Osteocyte (in vitro differentiated cells): ENCODE measurements at regions not wholly inside any gene's neighbourhood (a gene's known extent, or its start where the extent isn't known, plus 50 kb on each side); places are given as distances from the start of the nearest gene placed in this dataset.

Experiments
- DNase-seq: peaks from one replicate; pipeline ENCODE4 v3.0.0; 2021; ENCODE audit warnings: mixed read lengths; ENCODE audit not compliant: unreplicated experiment; ENCODE audit errors: extremely low spot score
- H3K27ac Mint-ChIP-seq: one replicate; pipeline ENCODE4 v1.8.0; 2021; ENCODE audit warnings: mild to moderate bottlenecking, mixed read lengths; ENCODE audit not compliant: unreplicated experiment
- H3K27me3 Mint-ChIP-seq: one replicate; pipeline ENCODE4 v1.8.0; 2021; ENCODE audit warnings: mixed read lengths; ENCODE audit not compliant: unreplicated experiment
- H3K36me3 Mint-ChIP-seq: one replicate; pipeline ENCODE4 v1.8.0; 2021; ENCODE audit warnings: mixed read lengths; ENCODE audit not compliant: unreplicated experiment
- H3K4me1 Mint-ChIP-seq: one replicate; pipeline ENCODE4 v1.8.0; 2021; ENCODE audit warnings: mixed read lengths; ENCODE audit not compliant: unreplicated experiment
- H3K4me3 Mint-ChIP-seq: one replicate; pipeline ENCODE4 v1.8.0; 2021; ENCODE audit warnings: mild to moderate bottlenecking, moderate library complexity, mixed read lengths; ENCODE audit not compliant: unreplicated experiment
- H3K9me3 Mint-ChIP-seq: one replicate; pipeline ENCODE4 v1.8.0; 2021; ENCODE audit warnings: mixed read lengths; ENCODE audit not compliant: unreplicated experiment
- CTCF ChIP-seq: fragments of 200-600 bp; sonication (generic); IDR thresholded peaks from 2 replicates; pipeline ENCODE4 v1.5.0; 2021; ENCODE audit warnings: antibody characterized with exemption, mild to moderate bottlenecking, moderate library complexity

- no peak overlapping the region for H3K27ac Mint-ChIP-seq
- DNase-seq, result no peak
- H3K9me3 Mint-ChIP-seq, result peaks cover 4% of the 10 kb centered on the region
- peak; percentile 19 for TF ChIP-seq CTCF
- peaks cover 42% of the 10 kb centered on the region for H3K27me3 Mint-ChIP-seq
- H3K4me1 Mint-ChIP-seq, result no peaks in the 10 kb centered on the region
- H3K4me3 Mint-ChIP-seq, result no peak overlapping the region
- no peaks in the 10 kb centered on the region for H3K36me3 Mint-ChIP-seq
These were observed 301.7 kb upstream of the PCSK5 start for GRCh38 chr9:75588808-75589207.

GRCh38 chr9:75589497-75589896, 301.0 kb upstream of the PCSK5 start:
- H3K27me3 Mint-ChIP-seq, result peaks cover 36% of the 10 kb centered on the region
- H3K27ac Mint-ChIP-seq, result no peak overlapping the region
- H3K9me3 Mint-ChIP-seq, result peaks cover 5% of the 10 kb centered on the region
- no peaks in the 10 kb centered on the region for H3K4me1 Mint-ChIP-seq
- TF ChIP-seq CTCF, result no peak
- H3K36me3 Mint-ChIP-seq, result no peaks in the 10 kb centered on the region
- DNase-seq, result no peak
- H3K4me3 Mint-ChIP-seq, result no peak overlapping the region

GRCh38 chr9:75591972-75592371, 298.5 kb upstream of the PCSK5 start:
- peaks cover 22% of the 10 kb centered on the region for H3K27me3 Mint-ChIP-seq
- H3K4me1 Mint-ChIP-seq, result no peaks in the 10 kb centered on the region
- TF ChIP-seq CTCF, result no peak
- peaks cover 5% of the 10 kb centered on the region for H3K9me3 Mint-ChIP-seq
- no peak overlapping the region for H3K27ac Mint-ChIP-seq
- no peaks in the 10 kb centered on the region for H3K36me3 Mint-ChIP-seq
- H3K4me3 Mint-ChIP-seq, result no peak overlapping the region
- no peak for DNase-seq

- Mint-ChIP-seq H3K27ac (no peak overlapping the region), H3K4me3 (no peak overlapping the region)
- TF ChIP-seq CTCF, result no peak
These were observed 297.9 kb upstream of the PCSK5 start for GRCh38 chr9:75592586-75592985.

GRCh38 chr9:75593920-75594319, 296.6 kb upstream of the PCSK5 start:
- no peak overlapping the region for H3K4me3 Mint-ChIP-seq
- H3K4me1 Mint-ChIP-seq, result no peaks in the 10 kb centered on the region
- TF ChIP-seq CTCF, result no peak
- no peak for DNase-seq
- H3K27me3 Mint-ChIP-seq, result peaks cover 26% of the 10 kb centered on the region
- H3K9me3 Mint-ChIP-seq, result peaks cover 5% of the 10 kb centered on the region
- no peaks in the 10 kb centered on the region for H3K36me3 Mint-ChIP-seq
- H3K27ac Mint-ChIP-seq, result no peak overlapping the region

More at GRCh38 chr9:75592586-75592985, 297.9 kb upstream of the PCSK5 start:
- Mint-ChIP-seq H3K4me1 (no peaks in the 10 kb centered on the region), H3K36me3 (no peaks in the 10 kb centered on the region), H3K9me3 (peaks cover 5% of the 10 kb centered on the region), H3K27me3 (peaks cover 29% of the 10 kb centered on the region)
- no peak for DNase-seq
